Umbilical cord (tissue), 1 donor: ENCODE measurements at regions not wholly inside any gene's neighbourhood (a gene's known extent, or its start where the extent isn't known, plus 50 kb on each side); places are given as distances from the start of the nearest gene placed in this dataset.
"Not testable (repeated sequence)": the region's sequence is repeated elsewhere in the genome, so short reads cannot be mapped to it uniquely, and the experiment has no call there.

Source experiments
- DNase-seq: peaks from one replicate; pipeline ENCODE4 v3.0.0-alpha.2; 2015; ENCODE audit warnings: low spot score

- peak; percentile 24 for DNase-seq
Measured at GRCh38 chrX:129361576-129361975, 161.7 kb downstream of the SMARCA1 start.

- DNase-seq, result no peak
Measured at GRCh38 chrX:129360175-129360574, 163.1 kb downstream of the SMARCA1 start.

GRCh38 chrX:129359269-129359668, 164.0 kb downstream of the SMARCA1 start:
- DNase-seq, result no peak

- not testable (repeated sequence) for DNase-seq
Measured at GRCh38 chrX:129357428-129357827, 165.9 kb downstream of the SMARCA1 start.

GRCh38 chrX:129347291-129347690, 176.0 kb downstream of the SMARCA1 start:
- DNase-seq, result no peak

- DNase-seq, result no peak
Measured at GRCh38 chrX:129346574-129346973, 176.7 kb downstream of the SMARCA1 start.

GRCh38 chrX:129337264-129337663, 186.0 kb downstream of the SMARCA1 start:
- not testable (repeated sequence) for DNase-seq

GRCh38 chrX:129323115-129323514, 200.2 kb downstream of the SMARCA1 start:
- no peak for DNase-seq

- peak; percentile 1 for DNase-seq
Measured at GRCh38 chrX:129318375-129318774, 204.9 kb downstream of the SMARCA1 start.

- DNase-seq, result no peak
Measured at GRCh38 chrX:129316461-129316860, 206.8 kb downstream of the SMARCA1 start.

GRCh38 chrX:129310000-129310399, 213.3 kb downstream of the SMARCA1 start:
- no peak for DNase-seq

GRCh38 chrX:129262912-129263311, 260.4 kb downstream of the SMARCA1 start:
- no peak for DNase-seq

- DNase-seq, result not testable (repeated sequence)
Measured at GRCh38 chrX:129255516-129255915, 267.8 kb downstream of the SMARCA1 start.

- DNase-seq, result no peak
Measured at GRCh38 chrX:129249563-129249962, 273.7 kb downstream of the SMARCA1 start.

GRCh38 chrX:129247642-129248041, 275.6 kb downstream of the SMARCA1 start:
- peak; percentile 66 for DNase-seq

GRCh38 chrX:129239371-129239770, 283.9 kb downstream of the SMARCA1 start:
- DNase-seq, result no peak

GRCh38 chrX:129238011-129238410, 285.3 kb downstream of the SMARCA1 start:
- no peak for DNase-seq

GRCh38 chrX:129235903-129236302, 287.4 kb downstream of the SMARCA1 start:
- DNase-seq, result no peak

GRCh38 chrX:129233786-129234185, 289.5 kb downstream of the SMARCA1 start:
- DNase-seq, result no peak

- no peak for DNase-seq
Measured at GRCh38 chrX:129230850-129231512, 292.3 kb downstream of the SMARCA1 start.

GRCh38 chrX:129230168-129230567, 293.1 kb downstream of the SMARCA1 start:
- DNase-seq, result no peak

- no peak for DNase-seq
Measured at GRCh38 chrX:129227366-129227765, 295.9 kb downstream of the SMARCA1 start.

- DNase-seq, result no peak
Measured at GRCh38 chrX:129193357-129193756, 329.9 kb downstream of the SMARCA1 start.

- no peak for DNase-seq
Measured at GRCh38 chrX:129188231-129188630, 335.1 kb downstream of the SMARCA1 start.
